OCI-LY3 (cell line): ENCODE measurements at regions not wholly inside any gene's neighbourhood (a gene's known extent, or its start where the extent isn't known, plus 50 kb on each side); places are given as distances from the start of the nearest gene placed in this dataset.

Source experiments
- H2AFZ ChIP-seq: fragments of 200-600, 300-600 bp; shearing (Covaris generic); 2 replicates; pipeline ENCODE4 v1.6.0; 2014; ENCODE audit warnings: antibody characterized with exemption, low read depth, low read length
- H3K27ac ChIP-seq: fragments of 200-600, 300-600 bp; sonication (generic); 2 replicates; pipeline ENCODE4 v1.5.1; 2014; ENCODE audit warnings: mild to moderate bottlenecking, low read length, moderate library complexity, mixed read lengths
- H3K27me3 ChIP-seq: fragments of 200-600, 300-600 bp; sonication (generic); 2 replicates; pipeline ENCODE4 v1.6.1; 2014; ENCODE audit warnings: low read depth, low read length, mixed read lengths
- H3K36me3 ChIP-seq: fragments of 200-600, 300-600 bp; sonication (generic); replicated peaks from 2 replicates; pipeline ENCODE3; 2014; ENCODE audit warnings: low read depth, low read length, mixed read lengths
- H3K4me1 ChIP-seq: fragments of 300-600, 200-600 bp; sonication (generic); 2 replicates; pipeline ENCODE4 v1.6.1; 2014; ENCODE audit warnings: low read length, mixed read lengths
- H3K4me2 ChIP-seq: fragments of 200-600, 300-600 bp; sonication (generic); 2 replicates; pipeline ENCODE4 v1.6.1; 2014; ENCODE audit warnings: low read length, mixed read lengths
- H3K4me3 ChIP-seq: fragments of 300-600, 200-600 bp; sonication (generic); 2 replicates; pipeline ENCODE4 v1.5.1; 2014; ENCODE audit warnings: antibody characterized with exemption, mild to moderate bottlenecking, low read length, moderate library complexity
- H3K79me2 ChIP-seq: fragments of 300-600, 200-600 bp; shearing (Covaris generic); 2 replicates; pipeline ENCODE4 v1.6.1; 2014; ENCODE audit warnings: mild to moderate bottlenecking, low read length, mixed read lengths
- H3K9ac ChIP-seq: fragments of 300-600, 200-600 bp; shearing (Covaris generic); 2 replicates; pipeline ENCODE4 v1.6.0; 2014; ENCODE audit warnings: mild to moderate bottlenecking, low read length, moderate library complexity
- H3K9me3 ChIP-seq: fragments of 200-600, 300-600 bp; shearing (Covaris generic); 2 replicates; pipeline ENCODE4 v1.6.1; 2014; ENCODE audit warnings: low read length, mixed read lengths; ENCODE audit not compliant: insufficient read depth
- H4K20me1 ChIP-seq: fragments of 200-600, 300-600 bp; sonication (generic); 2 replicates; pipeline ENCODE4 v1.6.1; 2016; ENCODE audit warnings: low read length, mixed read lengths; ENCODE audit not compliant: insufficient read depth
- EZH2phosphoT487 ChIP-seq: fragments of 200-600 bp; shearing (Covaris generic); IDR thresholded peaks from 2 replicates; pipeline ENCODE4 v1.6.1; 2018; ENCODE audit warnings: antibody characterized with exemption, mixed run types, low read depth
- TF ChIP-seq, protein P1 (sequence below): fragments of 200-600, 300-600 bp; sonication (generic); IDR thresholded peaks from 2 replicates; pipeline ENCODE4 v1.5.1; 2014; ENCODE audit warnings: antibody characterized with exemption, low read length, low read depth

DNA sequence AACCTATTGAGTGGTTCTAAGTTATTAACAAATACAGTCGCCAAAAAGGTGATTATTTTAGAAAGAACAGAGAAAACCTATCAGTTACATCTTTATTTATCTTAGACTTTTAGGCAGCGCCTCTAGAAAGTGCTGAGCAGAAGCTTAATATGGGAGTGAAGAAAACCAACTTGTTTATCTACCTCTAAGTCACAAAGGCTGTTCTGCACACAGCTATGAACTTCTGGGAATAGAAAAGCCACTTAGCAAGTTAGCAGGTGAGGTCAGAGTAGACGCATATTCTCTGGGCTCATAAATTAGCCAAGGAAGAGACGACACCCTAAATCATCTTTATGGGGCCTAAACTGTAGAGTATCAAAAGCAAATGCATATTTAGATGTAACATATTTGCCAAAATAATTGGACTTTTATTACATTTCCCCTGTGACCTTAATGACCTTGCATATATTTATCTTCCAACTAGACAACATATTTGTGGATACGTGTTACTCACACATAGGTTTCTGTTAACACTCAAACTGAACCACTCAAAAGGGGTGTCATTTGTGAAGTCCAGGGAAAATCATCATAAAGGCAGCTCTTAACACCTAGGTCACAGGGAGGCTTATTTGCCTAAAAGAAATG is 267.1 kb downstream of the ADGB start:
- no peaks in the 10 kb centered on the region for H4K20me1 ChIP-seq
- no peak overlapping the region for H2AFZ ChIP-seq
- H3K9ac ChIP-seq: no peak overlapping the region
- no peaks in the 10 kb centered on the region for H3K9me3 ChIP-seq
- H3K36me3 ChIP-seq: no peaks in the 10 kb centered on the region
- H3K4me1 ChIP-seq: peaks cover 3% of the 10 kb centered on the region
- no peak overlapping the region for H3K27ac ChIP-seq
- H3K79me2 ChIP-seq: no peaks in the 10 kb centered on the region
- no peak for TF ChIP-seq EZH2phosphoT487
- TF ChIP-seq, protein P1, sequence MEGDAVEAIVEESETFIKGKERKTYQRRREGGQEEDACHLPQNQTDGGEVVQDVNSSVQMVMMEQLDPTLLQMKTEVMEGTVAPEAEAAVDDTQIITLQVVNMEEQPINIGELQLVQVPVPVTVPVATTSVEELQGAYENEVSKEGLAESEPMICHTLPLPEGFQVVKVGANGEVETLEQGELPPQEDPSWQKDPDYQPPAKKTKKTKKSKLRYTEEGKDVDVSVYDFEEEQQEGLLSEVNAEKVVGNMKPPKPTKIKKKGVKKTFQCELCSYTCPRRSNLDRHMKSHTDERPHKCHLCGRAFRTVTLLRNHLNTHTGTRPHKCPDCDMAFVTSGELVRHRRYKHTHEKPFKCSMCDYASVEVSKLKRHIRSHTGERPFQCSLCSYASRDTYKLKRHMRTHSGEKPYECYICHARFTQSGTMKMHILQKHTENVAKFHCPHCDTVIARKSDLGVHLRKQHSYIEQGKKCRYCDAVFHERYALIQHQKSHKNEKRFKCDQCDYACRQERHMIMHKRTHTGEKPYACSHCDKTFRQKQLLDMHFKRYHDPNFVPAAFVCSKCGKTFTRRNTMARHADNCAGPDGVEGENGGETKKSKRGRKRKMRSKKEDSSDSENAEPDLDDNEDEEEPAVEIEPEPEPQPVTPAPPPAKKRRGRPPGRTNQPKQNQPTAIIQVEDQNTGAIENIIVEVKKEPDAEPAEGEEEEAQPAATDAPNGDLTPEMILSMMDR: no peak
- H3K4me3 ChIP-seq: no peak overlapping the region
- no peak overlapping the region for H3K4me2 ChIP-seq
- no peaks in the 10 kb centered on the region for H3K27me3 ChIP-seq

DNA sequence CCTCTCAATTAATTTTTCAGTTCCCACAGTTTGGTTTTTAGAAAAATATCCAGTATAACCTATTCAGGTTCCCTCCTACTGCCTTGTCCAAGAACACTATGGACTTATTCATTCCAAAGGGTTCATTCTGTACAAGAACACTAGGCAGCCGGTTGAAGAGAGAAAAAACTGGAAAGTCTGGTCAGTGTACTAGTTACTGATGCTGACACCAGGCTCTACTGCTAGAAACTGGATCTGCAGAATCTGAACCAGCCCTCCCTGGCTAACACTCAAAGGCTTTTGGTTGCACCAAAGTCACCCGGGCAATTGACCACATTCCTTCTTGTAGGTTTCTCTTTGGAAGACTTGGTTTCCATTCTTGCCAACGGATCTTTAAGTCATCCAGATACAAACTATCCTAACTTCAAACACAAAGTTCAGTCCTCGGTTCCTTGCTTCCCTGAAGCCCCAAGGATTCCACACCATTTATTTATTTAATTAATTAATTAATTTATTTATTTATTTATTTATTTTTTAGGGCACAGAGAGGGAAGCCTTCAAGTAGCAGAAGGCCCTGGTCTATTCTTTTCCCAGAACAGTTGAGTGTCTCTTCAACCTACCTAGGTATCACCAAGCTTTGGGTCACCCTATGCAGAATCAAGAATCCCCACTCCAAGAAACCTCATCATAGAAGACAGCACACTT is 268.1 kb downstream of the ADGB start:
- no peaks in the 10 kb centered on the region for H3K36me3 ChIP-seq
- no peaks in the 10 kb centered on the region for H3K27me3 ChIP-seq
- H3K79me2 ChIP-seq: no peaks in the 10 kb centered on the region
- no peaks in the 10 kb centered on the region for H4K20me1 ChIP-seq
- H3K9me3 ChIP-seq: no peaks in the 10 kb centered on the region
- no peak overlapping the region for H3K9ac ChIP-seq
- no peak overlapping the region for H3K27ac ChIP-seq
- H3K4me2 ChIP-seq: no peak overlapping the region
- H3K4me1 ChIP-seq: peaks cover 5% of the 10 kb centered on the region
- H2AFZ ChIP-seq: no peak overlapping the region
- no peak overlapping the region for H3K4me3 ChIP-seq
- TF ChIP-seq, protein P1: no peak
- TF ChIP-seq EZH2phosphoT487: no peak

DNA sequence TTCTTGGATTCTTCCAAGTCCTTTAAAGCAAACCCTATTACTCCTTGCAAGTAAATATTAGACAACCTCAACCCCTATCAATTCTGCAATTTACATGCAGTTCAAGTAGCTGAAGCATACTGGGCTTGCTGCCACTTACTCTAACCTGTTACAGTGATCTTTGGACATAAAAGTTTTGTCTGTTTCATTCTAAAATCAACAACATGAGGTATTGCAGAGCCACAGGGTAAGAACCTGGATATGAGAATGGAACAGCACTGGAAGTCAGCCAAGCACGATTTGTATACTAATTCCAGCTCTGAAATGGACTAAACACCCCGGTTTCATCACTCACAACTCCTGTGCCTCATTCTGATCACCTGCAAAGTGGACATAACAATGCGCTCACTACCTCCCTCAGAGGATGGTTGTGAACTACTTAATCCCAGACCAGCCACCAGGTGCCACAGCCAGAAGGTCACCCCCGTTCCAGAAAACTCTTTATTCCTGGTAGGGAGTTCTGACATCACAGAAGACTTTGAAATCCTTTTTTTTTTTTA is 270.0 kb downstream of the ADGB start:
- no peak overlapping the region for H3K4me3 ChIP-seq

DNA sequence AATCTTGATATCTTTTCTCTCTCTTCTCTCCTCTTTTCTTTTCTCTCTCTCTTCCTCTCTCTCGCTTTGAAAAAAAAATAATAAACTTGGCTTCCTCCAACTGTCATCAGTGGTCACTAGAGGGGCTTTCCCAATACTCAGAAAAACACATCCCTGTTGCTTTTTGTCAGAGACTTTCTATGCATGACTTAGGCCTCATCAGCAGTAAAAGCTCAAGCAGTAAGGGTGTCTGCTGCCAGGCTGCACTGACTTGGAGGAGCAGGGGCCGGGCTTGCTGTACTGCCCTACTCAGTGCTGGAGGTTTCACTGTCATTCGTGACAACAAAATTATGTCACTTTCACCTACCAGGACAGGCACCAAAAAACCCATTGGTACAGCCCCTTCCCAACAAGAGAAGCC is 272.0 kb downstream of the ADGB start:
- H4K20me1 ChIP-seq: no peaks in the 10 kb centered on the region
- TF ChIP-seq EZH2phosphoT487: no peak
- TF ChIP-seq, protein P1: no peak
- H3K4me2 ChIP-seq: no peak overlapping the region
- no peak overlapping the region for H3K27ac ChIP-seq
- H3K36me3 ChIP-seq: no peaks in the 10 kb centered on the region
- H3K27me3 ChIP-seq: no peaks in the 10 kb centered on the region
- H2AFZ ChIP-seq: no peak overlapping the region
- peaks cover 5% of the 10 kb centered on the region for H3K4me1 ChIP-seq
- H3K79me2 ChIP-seq: no peaks in the 10 kb centered on the region
- H3K4me3 ChIP-seq: no peak overlapping the region
- H3K9ac ChIP-seq: no peak overlapping the region
- no peaks in the 10 kb centered on the region for H3K9me3 ChIP-seq

More for the DNA sequence above, 270.0 kb downstream of the ADGB start:
- no peaks in the 10 kb centered on the region for H3K79me2 ChIP-seq
- no peak overlapping the region for H3K4me2 ChIP-seq
- no peak overlapping the region for H3K27ac ChIP-seq
- H4K20me1 ChIP-seq: no peaks in the 10 kb centered on the region
- no peak overlapping the region for H2AFZ ChIP-seq
- no peak overlapping the region for H3K9ac ChIP-seq
- H3K36me3 ChIP-seq: no peaks in the 10 kb centered on the region
- H3K4me1 ChIP-seq: peaks cover 5% of the 10 kb centered on the region
- no peaks in the 10 kb centered on the region for H3K27me3 ChIP-seq
- H3K9me3 ChIP-seq: no peaks in the 10 kb centered on the region
- TF ChIP-seq EZH2phosphoT487: no peak
- TF ChIP-seq, protein P1: no peak
